Activated T-cell treated with anti-CD3 and anti-CD28 coated beads for 4 hours (primary cell): ENCODE measurements at regions not wholly inside any gene's neighbourhood (a gene's known extent, or its start where the extent isn't known, plus 50 kb on each side); places are given as distances from the start of the nearest gene placed in this dataset.

Experiments
- DNase-seq: peaks from one replicate; pipeline ENCODE4 v3.0.0-alpha.2; 2020

GRCh38 chr1:10897981-10898728 is 101.7 kb upstream of the CASZ1 start:
- DNase-seq = no peak

GRCh38 chr1:10898921-10899320 is 102.5 kb upstream of the CASZ1 start:
- no peak for DNase-seq

- DNase-seq = no peak
Observed at GRCh38 chr1:10899490-10900250, 103.2 kb upstream of the CASZ1 start.

GRCh38 chr1:10900251-10900651 is 103.8 kb upstream of the CASZ1 start:
- no peak for DNase-seq

GRCh38 chr1:10900691-10901090 is 104.2 kb upstream of the CASZ1 start:
- no peak for DNase-seq

GRCh38 chr1:10901091-10901890 is 104.8 kb upstream of the CASZ1 start:
- no peak for DNase-seq

- no peak for DNase-seq
Observed at GRCh38 chr1:10901891-10902805, 105.7 kb upstream of the CASZ1 start.

GRCh38 chr1:10903421-10903820 is 107.0 kb upstream of the CASZ1 start:
- no peak for DNase-seq

- DNase-seq = no peak
Observed at GRCh38 chr1:10903821-10904220, 107.4 kb upstream of the CASZ1 start.

GRCh38 chr1:10904396-10905358 is 107.8 kb upstream of the TARDBP start:
- no peak for DNase-seq

GRCh38 chr1:10905841-10906655 is 106.4 kb upstream of the TARDBP start:
- DNase-seq = no peak

- no peak for DNase-seq
Observed at GRCh38 chr1:10906866-10907519, 105.5 kb upstream of the TARDBP start.

GRCh38 chr1:10908266-10908665 is 104.2 kb upstream of the TARDBP start:
- no peak for DNase-seq

- DNase-seq = peak; percentile 63
Observed at GRCh38 chr1:10909697-10910680, 102.5 kb upstream of the TARDBP start.

- no peak for DNase-seq
Observed at GRCh38 chr1:10910681-10911489, 101.6 kb upstream of the TARDBP start.

GRCh38 chr1:10911490-10912166 is 100.8 kb upstream of the TARDBP start:
- no peak for DNase-seq

GRCh38 chr1:10912441-10912840 is 100.0 kb upstream of the TARDBP start:
- DNase-seq = no peak
